ENCODE measurements at regions not wholly inside any gene's neighbourhood (a gene's known extent, or its start where the extent isn't known, plus 50 kb on each side); places are given as distances from the start of the nearest gene placed in this dataset.
"Not testable (repeated sequence)": the region's sequence is repeated elsewhere in the genome, so short reads cannot be mapped to it uniquely, and the experiment has no call there.

- CTCF ChIA-PET, result no interaction called here
- POLR2A ChIA-PET, result no interaction called here
Observed at GRCh38 chr9:84499969-84500582, 159.5 kb upstream of the SLC28A3 start.

- POLR2A ChIA-PET, result no interaction called here
- CTCF ChIA-PET, result no interaction called here
Observed at GRCh38 chr9:84500826-84501225, 160.3 kb upstream of the SLC28A3 start.

GRCh38 chr9:84501587-84501986 lies 161.0 kb upstream of the SLC28A3 start:
- ChIA-PET CTCF (no interaction called here), POLR2A (interaction anchor here (0.5 kb wide), 1 partner anchor 1216 kb away, joined by 3 read pairs; no protein-coding TSS in a partner anchor)

DNA sequence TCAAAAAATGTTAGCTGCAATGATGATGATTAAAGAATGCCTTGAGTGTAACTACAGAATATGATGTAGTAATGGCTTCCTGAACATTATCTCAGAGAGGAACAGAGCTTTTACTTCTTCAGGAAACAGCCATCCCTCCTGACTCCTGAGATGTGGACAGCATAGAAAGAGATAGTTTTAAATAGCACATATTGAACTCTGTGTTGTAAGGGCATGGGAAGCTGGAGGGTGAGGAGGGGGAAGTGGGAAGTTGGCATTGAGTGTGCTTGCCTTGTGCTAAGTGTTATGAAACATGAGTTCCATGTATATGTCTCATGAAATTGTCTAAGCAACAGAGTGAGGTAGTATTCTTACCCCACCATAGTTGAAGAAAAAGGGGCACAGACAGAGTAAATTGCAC lies 161.5 kb upstream of the SLC28A3 start:
- ChIA-PET CTCF (no interaction called here), POLR2A (interaction anchor here (0.5 kb wide), 1 partner anchor 1215 kb away, joined by 3 read pairs; no protein-coding TSS in a partner anchor)

DNA sequence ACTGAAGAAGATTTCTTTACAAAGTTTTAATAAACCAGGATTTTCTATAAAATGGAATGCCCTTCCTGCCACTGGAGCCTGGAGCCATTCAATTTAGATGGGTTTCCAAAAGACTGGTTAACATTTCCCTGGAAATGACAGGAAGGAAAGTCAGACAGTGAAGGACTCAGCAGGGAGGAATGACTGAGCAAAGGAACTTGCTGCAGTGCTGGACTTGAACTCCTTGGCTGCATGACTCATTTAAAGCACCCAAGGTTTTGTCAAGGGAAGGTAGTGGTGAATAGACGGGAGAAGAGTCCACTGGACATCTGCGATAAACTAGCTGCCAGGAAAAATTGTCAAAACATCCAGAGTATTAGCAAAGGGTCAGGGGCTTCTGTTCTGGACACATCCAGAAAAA lies 163.8 kb upstream of the SLC28A3 start:
- ChIA-PET POLR2A (no interaction called here), CTCF (no interaction called here)

DNA sequence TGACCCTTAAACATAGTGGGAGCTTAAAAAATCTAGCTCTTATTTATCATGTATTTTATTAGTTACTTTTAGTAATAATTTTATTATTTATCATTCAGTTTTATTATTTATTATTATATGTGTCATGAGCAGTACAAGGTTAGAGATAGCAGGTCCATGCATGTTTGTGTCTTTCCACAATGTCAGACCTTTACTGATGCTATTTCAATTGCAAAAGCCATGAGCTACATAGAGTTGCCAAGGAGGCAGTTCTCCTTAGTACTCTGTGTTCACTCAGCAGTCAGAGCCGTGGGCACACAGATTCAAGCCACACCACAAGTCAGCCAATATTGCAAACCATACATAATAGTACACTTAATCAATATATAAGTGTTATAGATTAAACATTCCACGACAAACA lies 157.9 kb upstream of the NTRK2 start:
- ChIA-PET POLR2A (no interaction called here), CTCF (no interaction called here)

- CTCF ChIA-PET, result no interaction called here
- POLR2A ChIA-PET, result no interaction called here
Observed at GRCh38 chr9:84512493-84512892, 157.0 kb upstream of the NTRK2 start.

- CTCF ChIA-PET, result no interaction called here
- POLR2A ChIA-PET, result no interaction called here
Observed at GRCh38 chr9:84513473-84513872, 156.1 kb upstream of the NTRK2 start.

DNA sequence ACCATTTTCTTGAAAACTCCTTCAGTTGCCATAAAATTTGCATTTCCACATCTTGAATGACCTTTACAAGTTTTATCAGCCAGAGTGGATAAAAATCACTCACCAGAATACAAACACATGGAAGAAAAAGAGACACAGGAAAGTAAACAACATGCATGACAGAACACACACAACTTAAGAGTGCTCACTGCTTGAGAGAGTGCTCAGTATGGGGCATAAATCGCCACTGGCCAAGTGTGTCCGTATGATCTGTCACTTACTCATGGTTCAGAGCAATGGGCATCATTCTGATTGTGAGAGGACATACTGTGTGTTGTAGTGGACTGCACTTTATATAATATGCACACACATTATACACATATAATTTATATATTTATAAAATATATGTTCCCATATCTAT lies 155.6 kb upstream of the NTRK2 start:
- ChIA-PET CTCF (no interaction called here), POLR2A (no interaction called here)

DNA sequence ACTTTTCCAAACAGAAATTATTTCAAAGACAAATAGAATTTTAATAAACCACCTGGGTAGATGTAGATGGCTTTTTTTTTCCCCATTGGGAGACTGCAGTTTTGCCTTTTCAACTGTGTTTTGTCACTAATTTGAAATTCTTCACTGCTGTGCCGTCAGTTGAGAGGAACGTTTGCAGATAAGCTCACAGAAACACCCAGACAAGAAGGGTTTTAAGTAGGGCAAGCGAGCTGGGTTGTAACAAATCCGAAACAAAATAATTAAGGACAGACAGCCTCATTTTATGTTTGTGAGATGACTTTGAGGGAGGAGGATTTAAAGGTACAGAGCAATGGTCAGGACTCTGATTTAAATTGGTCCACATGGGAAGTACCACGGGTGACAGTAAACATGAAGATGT lies 155.1 kb upstream of the NTRK2 start:
- ChIA-PET POLR2A (no interaction called here), CTCF (no interaction called here)

- CTCF ChIA-PET, result no interaction called here
- POLR2A ChIA-PET, result no interaction called here
Observed at GRCh38 chr9:84517026-84517425, 152.5 kb upstream of the NTRK2 start.

DNA sequence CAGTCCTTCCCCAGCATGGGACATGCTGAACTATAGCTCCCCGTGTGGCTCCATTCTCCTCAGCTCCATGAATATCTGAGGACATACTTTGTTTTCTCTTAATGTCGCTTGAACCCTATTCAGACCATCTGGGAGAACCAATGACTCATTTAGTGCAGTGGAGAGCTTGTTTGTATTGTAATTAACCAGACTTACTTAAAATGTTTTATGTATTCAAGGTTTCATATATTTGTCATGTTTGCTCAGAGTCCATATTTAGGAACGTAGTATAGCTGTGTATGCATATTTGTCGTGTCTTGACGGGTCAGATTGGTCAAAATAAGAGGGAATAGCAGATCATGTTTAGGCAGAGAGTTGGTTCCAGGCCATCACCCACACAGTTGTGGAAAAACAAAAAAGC lies 150.1 kb upstream of the NTRK2 start:
- ChIA-PET POLR2A (no interaction called here), CTCF (no interaction called here)

DNA sequence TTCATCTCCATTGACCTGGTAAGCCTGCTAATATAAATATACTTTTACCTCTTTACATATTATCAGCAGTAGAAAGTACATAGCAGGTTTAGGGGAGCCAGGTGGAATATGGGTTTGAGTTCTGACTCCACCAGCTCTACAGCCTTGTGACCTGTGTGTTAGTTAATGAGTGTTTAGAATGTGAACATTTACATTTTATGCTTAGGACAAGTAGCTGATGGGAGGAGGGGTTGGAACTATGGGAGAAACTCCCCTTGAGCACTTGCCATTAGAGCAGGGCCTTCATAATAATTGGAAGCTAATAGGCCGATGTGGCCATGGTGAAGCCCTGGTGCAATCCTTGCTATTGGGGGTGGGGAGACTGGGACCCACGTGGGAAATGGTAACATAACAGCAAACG lies 148.3 kb upstream of the NTRK2 start:
- ChIA-PET POLR2A (no interaction called here), CTCF (no interaction called here)

- POLR2A ChIA-PET, CTCF ChIA-PET: not testable (repeated sequence)
Observed at GRCh38 chr9:84526211-84526610, 143.3 kb upstream of the NTRK2 start.

DNA sequence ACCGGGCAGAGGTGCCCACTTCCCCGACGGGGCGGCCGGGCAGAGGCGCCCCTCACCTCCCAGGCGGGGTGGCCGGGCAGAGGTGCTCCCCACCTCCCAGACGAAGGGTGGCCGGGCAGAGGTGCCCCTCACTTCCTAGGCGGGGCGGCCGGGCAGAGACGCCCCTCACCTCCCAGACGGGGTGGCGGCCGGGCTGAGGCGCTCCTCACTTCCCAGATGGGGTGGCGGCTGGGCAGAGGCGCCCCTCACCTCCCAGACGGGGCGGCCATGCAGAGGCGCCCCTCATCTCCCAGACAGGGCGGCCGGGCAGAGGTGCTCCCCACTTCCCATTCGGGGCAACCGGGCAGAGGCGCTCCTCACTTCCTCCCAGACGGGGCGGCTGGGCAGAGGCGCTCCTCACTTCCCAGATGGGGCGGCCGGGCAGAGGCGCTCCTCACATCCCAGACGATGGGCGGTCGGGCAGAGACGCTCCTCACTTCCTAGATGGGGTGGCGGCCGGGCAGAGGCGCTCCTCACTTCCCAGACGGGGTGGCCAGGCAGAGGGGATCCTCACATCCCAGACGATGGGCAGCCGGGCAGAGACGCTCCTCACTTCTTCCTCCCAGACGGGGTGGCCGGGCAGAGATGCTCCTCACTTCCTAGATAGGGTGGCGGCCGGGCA lies 142.3 kb upstream of the NTRK2 start:
- POLR2A ChIA-PET, CTCF ChIA-PET: not testable (repeated sequence)

- CTCF ChIA-PET, POLR2A ChIA-PET: not testable (repeated sequence)
Observed at GRCh38 chr9:84535973-84536372, 133.6 kb upstream of the NTRK2 start.

DNA sequence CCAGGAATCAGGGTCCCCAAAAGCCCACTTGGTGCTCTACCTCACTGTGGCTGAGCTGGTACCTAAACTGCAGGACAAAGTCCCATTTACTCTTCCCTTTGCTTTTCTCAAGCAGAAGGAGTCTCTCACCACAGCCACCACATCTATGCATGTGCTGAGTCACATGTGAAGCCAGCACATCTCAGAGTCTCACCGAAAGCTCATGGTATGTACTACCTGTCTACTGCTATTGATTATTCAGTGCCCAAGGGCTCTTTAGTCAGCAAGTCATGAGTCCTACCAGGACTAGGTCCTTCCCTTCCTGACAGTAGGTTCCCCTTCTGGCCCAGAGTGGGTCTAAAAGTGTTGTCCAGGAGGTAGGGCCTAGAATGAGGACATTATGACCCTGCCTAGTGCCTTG lies 130.7 kb upstream of the NTRK2 start:
- ChIA-PET POLR2A (no interaction called here), CTCF (no interaction called here)

DNA sequence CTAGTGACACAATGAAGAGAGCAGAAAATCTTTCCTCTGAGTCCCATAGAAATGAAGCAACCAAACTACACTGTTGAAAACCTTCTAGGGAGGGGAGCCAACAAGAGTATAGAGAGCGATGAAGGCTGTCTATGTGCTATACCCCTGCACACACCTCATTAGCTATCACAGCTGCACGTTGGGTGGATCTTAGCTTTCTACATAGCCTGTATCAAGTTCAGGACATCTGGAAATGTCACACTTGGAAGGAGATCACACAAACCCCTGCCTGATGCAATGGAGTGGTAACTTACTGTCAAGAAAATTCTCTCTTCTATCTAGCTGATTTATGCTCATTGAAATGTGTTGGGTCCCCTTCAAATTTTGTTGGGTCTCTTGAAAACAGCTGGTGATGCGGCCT lies 127.0 kb upstream of the NTRK2 start:
- CTCF ChIA-PET, result no interaction called here
- POLR2A ChIA-PET, result no interaction called here

DNA sequence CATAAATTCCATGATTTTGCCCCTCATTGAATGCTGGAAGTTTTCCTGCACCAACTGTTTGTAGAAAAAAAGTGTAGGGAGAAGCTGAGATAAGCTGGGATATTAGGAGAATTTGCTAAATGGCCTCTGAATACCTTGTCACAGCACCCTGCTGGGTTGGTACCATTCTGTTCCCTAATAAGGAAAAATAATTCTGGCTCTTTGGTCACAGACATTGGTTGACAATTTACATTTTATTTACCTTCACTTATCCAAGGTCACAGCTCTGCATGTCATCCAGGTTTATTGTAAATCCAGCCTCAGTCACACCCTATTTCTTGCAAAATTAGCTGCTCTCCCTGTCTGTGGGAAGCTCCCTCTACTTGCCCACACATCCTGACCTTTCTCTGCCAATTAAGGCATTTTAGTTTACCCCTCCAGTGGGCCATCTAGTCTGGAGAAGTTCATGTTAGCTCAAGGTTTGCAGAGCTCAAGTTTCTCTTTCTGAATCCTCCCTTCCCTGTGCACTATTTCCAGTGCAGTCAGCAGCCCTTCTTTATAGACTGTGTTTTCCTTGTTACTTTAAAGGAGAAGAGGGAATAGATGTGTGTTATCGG lies 115.4 kb upstream of the NTRK2 start:
- POLR2A ChIA-PET, result no interaction called here
- CTCF ChIA-PET, result no interaction called here

GRCh38 chr9:84556556-84556955 lies 113.0 kb upstream of the NTRK2 start:
- POLR2A ChIA-PET, result no interaction called here
- CTCF ChIA-PET, result no interaction called here

DNA sequence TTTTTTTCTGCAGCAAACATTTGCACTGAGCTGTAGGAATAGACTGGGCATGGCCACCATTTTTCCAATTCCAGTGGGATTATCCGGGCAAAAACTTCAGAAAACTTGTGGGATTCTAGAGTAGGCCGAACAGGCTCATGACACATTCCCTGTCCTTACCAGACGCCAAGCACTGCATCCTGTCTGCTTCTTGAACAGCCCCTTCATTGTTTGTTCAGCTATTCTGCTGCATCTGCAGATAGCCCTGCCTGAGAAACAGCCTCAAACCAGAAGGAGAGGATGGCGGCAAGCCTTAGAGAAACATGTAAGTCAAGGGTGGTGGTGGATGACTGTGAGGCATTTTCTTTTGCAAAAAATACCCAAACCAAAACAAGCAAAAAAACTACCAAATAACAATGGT lies 111.8 kb upstream of the NTRK2 start:
- ChIA-PET POLR2A (no interaction called here), CTCF (no interaction called here)

DNA sequence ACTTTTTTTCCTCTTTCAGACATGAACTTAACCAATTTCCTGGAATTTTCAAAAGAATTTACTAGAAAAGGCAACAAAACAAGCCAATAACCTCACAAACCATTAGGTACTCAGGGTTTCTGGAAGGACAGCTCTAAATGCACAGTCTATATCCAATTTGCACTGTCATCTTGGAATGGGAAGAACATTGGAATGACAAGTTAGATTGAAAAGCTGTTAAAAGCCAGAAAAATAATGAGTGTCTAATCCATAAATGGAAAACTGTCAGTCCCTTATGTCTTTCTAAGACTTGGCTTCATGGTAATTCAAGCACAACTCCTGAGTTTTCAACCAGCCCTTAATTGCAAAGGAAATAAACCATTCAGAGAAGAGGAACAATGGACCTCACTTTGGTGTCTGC lies 105.8 kb upstream of the NTRK2 start:
- ChIA-PET POLR2A (no interaction called here), CTCF (no interaction called here)

Measured in activated CD8-positive, alpha-beta memory T cell treated with anti-CD3 and anti-CD28 coated beads for 36 hours (primary cell).